MM.1S (cell line): ENCODE measurements at regions not wholly inside any gene's neighbourhood (a gene's known extent, or its start where the extent isn't known, plus 50 kb on each side); places are given as distances from the start of the nearest gene placed in this dataset.

Source experiments
- CTCF ChIP-seq: fragments of 300-600 bp; sonication (generic); IDR thresholded peaks from 2 replicates; pipeline ENCODE4 v1.5.1; 2016; ENCODE audit warnings: antibody characterized with exemption, low read length, mixed read lengths
- EZH2 ChIP-seq: fragments of 300-600 bp; sonication (generic); optimal IDR thresholded peaks from 2 replicates; pipeline ENCODE3; 2017; ENCODE audit warnings: low read depth, mild to moderate bottlenecking, antibody characterized with exemption, low read length, mixed read lengths
- EZH2phosphoT487 ChIP-seq: fragments of 300-600 bp; sonication (generic); IDR thresholded peaks from 2 replicates; pipeline ENCODE4 v1.6.1; 2018; ENCODE audit warnings: antibody characterized with exemption, low read length

GRCh38 chr7:85693326-85693725, 506.5 kb upstream of the SEMA3D start:
- no peak for TF ChIP-seq CTCF
- TF ChIP-seq EZH2phosphoT487, result no peak
- no peak for TF ChIP-seq EZH2
